Fibroblast of gingiva (primary cell): ENCODE measurements at regions not wholly inside any gene's neighbourhood (a gene's known extent, or its start where the extent isn't known, plus 50 kb on each side); places are given as distances from the start of the nearest gene placed in this dataset.
A peak's percentile ranks its signal among the peaks of the same experiment; 100 is the strongest.
"Not testable (repeated sequence)": the region's sequence is repeated elsewhere in the genome, so short reads cannot be mapped to it uniquely, and the experiment has no call there.

Source experiments
- DNase-seq: peaks from one replicate; pipeline ENCODE4 v3.0.0-alpha.2; 2011; ENCODE audit warnings: low read depth

- no peak for DNase-seq
Observed at GRCh38 chr12:83468988-83469908, 782.5 kb downstream of the TMTC2 start.

- DNase-seq = no peak
Observed at GRCh38 chr12:83465632-83466031, 778.9 kb downstream of the TMTC2 start.

GRCh38 chr12:83462419-83462818, 775.7 kb downstream of the TMTC2 start:
- DNase-seq = no peak

- peak; percentile 16 for DNase-seq
Observed at GRCh38 chr12:83461336-83461935, 774.7 kb downstream of the TMTC2 start.

GRCh38 chr12:83451189-83451588, 764.5 kb downstream of the TMTC2 start:
- no peak for DNase-seq

GRCh38 chr12:83434600-83434999, 747.9 kb downstream of the TMTC2 start:
- DNase-seq = no peak

GRCh38 chr12:83432176-83432719, 745.5 kb downstream of the TMTC2 start:
- no peak for DNase-seq

- not testable (repeated sequence) for DNase-seq
Observed at GRCh38 chr12:83427586-83428136, 741.0 kb downstream of the TMTC2 start.

GRCh38 chr12:83414981-83415380, 728.3 kb downstream of the TMTC2 start:
- DNase-seq = no peak

GRCh38 chr12:83408851-83409250, 722.1 kb downstream of the TMTC2 start:
- no peak for DNase-seq

GRCh38 chr12:83408146-83408545, 721.4 kb downstream of the TMTC2 start:
- no peak for DNase-seq

GRCh38 chr12:83404521-83404920, 717.8 kb downstream of the TMTC2 start:
- DNase-seq = no peak

- no peak for DNase-seq
Observed at GRCh38 chr12:83390186-83390585, 703.5 kb downstream of the TMTC2 start.

- DNase-seq = no peak
Observed at GRCh38 chr12:83389237-83389996, 702.7 kb downstream of the TMTC2 start.

GRCh38 chr12:83388551-83388950, 701.8 kb downstream of the TMTC2 start:
- DNase-seq = no peak

- no peak for DNase-seq
Observed at GRCh38 chr12:83386527-83387264, 700.0 kb downstream of the TMTC2 start.

GRCh38 chr12:83378186-83378727, 691.6 kb downstream of the TMTC2 start:
- no peak for DNase-seq

GRCh38 chr12:83365317-83365716, 678.6 kb downstream of the TMTC2 start:
- DNase-seq = no peak

GRCh38 chr12:83361475-83361874, 674.8 kb downstream of the TMTC2 start:
- DNase-seq = no peak

GRCh38 chr12:83361071-83361470, 674.4 kb downstream of the TMTC2 start:
- no peak for DNase-seq
